ENCODE measurements at regions not wholly inside any gene's neighbourhood (a gene's known extent, or its start where the extent isn't known, plus 50 kb on each side); places are given as distances from the start of the nearest gene placed in this dataset.
"Not testable (repeated sequence)": the region's sequence is repeated elsewhere in the genome, so short reads cannot be mapped to it uniquely, and the experiment has no call there.

DNA sequence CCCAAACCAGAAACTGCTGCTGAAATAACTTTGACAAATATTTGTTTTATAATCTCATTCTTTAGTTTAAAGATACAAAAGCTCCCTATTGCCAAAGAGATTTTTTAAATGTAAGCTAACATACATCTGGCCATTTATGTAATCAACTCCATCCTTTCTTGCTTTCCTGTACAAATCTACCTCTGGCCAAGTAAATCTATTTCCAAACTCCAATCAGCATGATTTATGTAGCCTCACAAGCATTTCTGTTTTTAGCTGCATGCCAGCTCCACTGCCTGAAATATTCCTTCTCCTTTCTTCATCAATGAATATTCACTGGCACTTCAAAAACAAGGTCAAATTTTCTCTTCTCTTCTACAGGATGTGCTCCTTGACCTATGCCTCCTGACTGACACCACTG is 80.0 kb downstream of the SHOX2 start:
- DNase-seq, result no peak

DNA sequence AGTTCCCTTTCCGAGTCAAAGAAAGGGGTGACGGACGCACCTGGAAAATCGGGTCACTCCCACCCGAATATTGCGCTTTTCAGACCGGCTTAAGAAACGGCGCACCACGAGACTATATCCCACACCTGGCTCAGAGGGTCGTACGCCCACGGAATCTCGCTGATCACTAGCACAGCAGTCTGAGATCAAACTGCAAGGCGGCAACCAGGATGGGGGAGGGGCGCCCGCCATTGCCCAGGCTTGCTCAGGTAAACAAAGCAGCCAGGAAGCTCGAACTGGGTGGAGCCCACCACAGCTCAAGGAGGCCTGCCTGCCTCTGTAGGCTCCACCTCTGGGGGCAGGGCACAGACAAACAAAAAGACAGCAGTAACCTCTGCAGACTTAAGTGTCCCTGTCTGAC is 86.3 kb downstream of the SHOX2 start:
- not testable (repeated sequence) for DNase-seq

DNA sequence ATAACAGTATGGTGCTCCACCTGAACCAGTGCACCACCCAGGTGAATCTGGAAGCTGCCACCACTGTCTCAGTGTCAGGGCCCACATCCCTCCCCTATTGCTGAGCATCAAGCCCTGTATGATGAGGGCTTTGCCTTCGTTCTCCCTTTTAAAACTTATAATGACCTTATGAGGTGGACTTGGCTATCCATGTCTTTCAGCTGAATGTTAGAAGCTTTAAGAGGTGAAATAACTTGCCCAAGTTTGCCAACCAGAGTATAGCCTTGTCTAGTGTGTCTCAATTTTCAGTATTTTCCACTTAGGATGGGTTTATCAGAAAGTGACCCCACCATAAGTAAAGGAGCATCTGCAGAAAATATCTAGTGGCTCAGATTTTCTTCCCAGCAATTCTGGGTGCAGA is 87.8 kb downstream of the SHOX2 start:
- no peak for DNase-seq

DNA sequence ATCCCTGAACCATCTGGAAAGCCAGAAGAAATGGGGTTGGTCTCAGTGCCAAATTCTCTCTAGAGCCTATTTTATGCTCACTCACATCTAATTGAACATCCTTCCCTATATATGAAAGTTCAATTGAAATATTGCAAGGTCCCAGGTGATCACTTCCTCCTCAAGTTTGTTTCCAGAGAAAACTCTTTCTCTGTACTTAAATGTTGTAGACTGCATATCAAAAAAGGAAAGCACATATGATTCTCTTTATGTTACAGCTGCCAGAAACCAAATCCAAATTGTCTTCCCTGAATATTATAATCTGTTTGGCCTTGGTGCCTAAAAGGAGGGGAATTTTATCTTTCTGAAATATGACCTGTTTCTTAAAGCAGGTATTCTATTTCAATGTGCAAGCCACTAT is 93.3 kb downstream of the SHOX2 start:
- no peak for DNase-seq

DNA sequence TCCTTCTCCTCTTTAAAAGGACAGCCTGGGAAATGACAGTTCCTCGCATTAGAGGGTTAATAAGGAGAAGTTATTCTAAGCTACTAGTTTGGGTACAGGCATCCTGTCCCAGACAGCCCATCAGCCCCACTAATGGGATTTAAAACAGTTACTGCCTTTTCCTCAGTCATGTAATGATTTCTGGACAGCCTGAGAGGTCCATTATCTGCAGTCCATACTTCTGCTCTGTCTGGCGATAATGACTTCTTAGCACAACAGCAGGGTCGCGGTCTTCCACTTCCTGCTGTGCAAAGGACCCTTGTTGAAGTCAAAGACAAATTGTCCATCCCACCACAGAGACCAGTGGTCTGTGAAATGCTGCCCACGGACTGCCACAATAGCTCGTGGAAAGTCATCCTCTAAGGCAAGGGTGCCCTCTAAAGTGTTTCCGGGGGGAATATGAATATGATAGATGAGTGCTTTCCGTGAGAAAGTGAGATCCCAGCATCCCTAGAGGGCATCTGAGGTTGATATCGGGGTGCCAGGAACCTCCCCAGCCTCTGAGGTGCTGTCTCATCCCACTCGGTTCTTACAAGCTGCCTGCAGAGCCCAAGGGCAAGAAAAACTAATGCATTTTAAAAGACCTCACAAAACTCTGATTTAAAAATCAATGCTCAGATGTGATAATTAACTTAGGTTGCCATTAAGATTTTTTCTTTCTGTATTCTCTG is 100.7 kb downstream of the SHOX2 start:
- DNase-seq, result no peak

DNA sequence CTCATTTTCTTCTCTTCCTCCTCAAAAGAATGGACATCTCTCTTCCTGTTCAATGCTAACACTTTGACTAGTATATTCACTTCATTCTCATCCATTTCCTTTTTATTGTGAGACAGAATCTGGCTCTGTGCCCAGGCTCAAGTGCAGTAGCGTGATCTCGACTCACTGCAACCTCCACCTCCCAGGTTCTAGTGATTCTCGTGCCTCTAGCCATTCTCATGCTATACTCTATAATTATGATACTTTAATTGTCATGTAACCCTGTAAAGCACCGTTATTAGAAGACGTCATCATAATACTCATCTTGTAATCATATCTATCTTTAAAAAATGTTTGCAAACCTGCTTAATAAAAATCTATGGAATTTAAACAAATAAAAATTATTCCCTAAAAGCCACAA is 107.0 kb downstream of the SHOX2 start:
- peak; percentile 24 for DNase-seq

DNA sequence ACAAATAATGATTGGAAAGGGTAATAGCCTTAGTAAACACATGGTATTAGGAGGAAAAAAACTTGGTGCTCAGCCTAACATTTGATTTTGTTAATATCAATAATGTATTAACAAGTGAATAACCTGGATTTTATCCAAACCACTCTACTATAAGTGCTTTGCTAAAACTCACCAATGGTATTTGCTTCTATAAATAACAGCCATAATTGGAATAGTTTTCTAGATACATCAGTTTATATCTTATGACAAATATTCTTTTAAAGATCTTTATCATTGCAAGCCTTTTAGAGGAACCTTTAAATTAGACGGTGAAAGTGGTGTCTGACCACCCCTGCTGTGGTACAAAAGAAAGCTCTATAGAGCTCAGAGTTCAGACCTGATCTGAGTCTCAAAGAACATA is 123.9 kb downstream of the SHOX2 start:
- no peak for DNase-seq

DNA sequence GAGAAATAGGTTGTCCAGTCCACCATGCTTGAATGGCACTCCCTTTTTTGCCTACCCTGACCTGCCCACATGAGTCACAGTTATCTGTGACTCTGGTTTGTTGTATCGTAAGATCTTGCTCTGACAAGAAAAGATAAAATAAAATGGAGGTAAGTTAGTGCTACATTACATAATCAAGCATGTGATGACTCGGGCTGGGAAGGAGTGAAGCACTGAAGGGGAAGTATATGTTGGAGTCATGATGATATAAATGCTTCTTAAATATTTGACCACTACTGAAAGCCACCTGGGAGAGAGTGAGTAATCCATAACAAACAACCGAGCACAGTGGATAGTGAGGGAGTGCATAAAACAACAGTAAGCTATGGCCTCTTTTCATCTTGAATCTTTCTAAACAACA is 124.4 kb downstream of the SHOX2 start:
- DNase-seq, result no peak

DNA sequence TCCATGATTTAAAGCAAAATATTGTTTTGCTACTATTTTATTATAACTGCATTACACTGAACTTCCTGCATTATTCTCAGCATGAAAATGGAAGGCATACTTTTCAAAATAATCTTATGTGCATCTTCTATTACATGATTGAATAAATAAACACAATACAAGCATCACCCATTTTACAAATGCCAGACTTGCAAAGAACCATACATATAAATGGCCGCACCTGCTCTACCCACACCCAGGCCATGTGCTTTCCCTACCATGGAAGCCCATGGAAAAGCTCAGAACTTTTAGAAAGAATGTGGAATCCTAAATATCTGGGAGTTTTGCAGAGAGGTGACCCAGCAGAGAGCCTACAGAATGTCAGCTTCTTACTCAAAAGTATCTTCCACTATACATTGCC is 127.2 kb downstream of the SHOX2 start:
- DNase-seq, result no peak

DNA sequence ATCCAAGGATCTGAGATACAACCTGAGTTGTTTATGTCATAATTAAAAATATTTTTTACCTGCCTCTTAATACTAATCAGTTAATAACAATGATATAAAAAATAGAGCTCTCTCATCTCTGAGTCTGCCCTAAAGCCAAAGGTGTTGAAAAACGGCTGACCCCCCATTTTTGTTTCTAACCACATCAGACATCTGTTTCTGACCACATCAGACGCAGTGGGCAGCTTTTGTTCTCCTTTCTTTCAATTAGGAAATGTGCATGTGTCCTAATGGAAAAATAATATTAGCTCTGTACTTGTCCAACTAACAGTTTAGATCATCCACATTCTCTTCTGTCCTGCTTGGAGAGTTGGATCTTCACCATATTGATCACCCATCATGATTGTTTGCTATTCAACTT is 144.6 kb downstream of the SHOX2 start:
- no peak for DNase-seq

DNA sequence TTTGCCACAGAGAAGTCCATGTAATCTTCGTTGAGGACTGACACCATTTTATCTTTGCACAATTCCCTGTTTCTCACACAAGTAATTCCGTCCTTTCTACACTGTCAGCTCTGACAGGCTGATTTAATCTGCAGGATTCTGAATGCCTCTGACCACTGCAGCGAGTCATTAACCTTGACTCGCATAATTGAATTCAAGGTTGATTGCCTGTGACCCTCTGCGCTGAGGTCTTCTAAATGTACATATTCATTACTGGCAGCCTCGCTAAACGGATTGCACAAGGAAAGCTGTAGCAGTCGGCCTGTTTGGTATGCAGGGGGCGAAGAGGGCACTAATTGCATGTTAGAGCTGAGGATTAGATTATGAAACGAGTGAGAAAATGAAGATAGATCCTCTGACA is 147.8 kb downstream of the SHOX2 start:
- DNase-seq, result no peak

DNA sequence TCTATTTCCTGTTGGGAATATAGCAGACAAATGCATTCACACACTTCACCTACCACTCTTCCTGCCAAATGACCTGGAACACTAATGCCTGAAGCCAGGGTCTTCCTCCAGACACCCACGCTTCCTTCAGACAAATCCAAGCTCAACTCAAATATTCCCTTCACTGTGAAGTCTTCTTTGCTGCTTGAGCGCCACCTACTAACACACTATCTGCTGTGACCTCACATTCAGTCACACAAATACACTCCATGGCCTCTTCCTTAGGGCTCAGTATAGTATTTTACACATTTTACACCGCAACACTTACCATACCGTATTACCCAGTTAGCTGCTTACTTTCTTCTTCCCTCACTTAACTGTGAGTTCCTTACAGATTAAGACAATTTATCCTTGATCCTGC is 149.4 kb downstream of the SHOX2 start:
- DNase-seq, result no peak

DNA sequence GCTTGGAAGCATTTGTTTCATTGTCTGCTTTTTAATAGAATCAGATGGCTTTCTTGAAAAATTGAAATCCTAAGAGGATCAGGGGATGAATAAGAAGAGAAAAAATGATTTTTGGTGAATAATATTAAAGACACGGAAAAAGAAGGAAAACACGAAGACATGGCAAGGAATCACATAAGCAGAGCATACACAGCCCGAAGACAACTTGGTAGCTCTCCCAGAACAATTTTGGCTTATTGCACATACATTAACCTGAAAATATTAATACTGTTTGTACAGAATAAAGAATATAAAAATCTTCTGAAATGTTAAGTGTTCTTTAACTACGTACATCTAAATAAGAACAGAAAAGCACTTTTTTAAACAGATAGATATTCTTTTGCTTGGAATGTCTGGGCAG is 150.0 kb downstream of the SHOX2 start:
- DNase-seq, result no peak

DNA sequence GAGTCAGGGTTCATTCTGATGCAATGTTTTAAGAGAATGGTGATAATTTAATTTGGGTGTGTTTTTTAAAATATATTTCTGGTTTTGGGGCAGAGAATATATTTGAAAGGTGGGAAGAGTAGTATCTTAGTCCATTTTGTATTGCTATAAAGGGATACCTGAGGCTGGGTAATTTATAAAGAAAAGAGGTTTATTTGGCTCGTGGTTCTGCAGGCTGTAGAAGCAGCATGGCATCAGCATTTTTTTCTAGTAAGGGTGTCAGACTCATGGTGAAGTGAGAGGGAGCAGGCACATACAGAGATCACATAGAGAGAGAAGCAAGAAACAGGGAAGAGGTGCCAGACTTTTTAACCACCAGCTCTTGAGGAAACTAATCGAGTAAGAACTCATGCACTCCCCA is 152.7 kb downstream of the SHOX2 start:
- DNase-seq, result no peak

DNA sequence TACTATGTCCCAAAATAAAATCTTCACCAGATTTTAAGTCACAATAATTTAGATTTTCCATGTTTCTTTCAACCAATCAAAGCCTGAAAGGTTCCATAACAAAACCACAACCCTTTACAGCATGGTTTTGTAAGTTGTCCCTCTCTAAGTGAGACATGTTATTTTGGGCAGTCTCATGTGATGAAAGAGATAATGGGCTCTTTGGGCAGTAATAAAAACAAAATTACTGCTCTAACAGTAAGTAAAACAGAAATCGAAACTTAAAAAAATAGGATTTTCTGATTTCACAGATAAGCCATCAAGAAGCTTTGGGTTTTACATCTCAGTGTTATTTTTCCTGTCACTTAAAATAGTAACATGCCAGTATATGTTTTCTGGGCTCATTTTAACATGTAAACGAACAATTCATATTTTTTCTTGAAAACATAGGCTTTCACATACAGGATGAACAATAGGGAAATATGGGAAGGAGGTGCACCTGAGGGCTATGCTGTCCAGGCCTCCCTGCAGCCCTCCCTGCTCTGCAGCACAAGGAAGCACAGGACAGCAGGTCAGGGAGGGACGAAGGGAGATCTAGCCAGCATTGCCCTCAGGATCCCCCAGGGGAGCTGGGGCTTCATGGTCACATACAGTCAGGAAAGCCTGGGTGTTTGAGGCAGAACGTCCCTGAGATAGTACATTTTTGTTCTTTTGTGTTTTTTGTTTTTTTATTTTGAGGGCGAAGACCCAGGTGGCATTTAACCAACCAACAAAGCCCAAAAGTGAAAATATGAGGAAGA is 157.4 kb downstream of the SHOX2 start:
- DNase-seq, result no peak

DNA sequence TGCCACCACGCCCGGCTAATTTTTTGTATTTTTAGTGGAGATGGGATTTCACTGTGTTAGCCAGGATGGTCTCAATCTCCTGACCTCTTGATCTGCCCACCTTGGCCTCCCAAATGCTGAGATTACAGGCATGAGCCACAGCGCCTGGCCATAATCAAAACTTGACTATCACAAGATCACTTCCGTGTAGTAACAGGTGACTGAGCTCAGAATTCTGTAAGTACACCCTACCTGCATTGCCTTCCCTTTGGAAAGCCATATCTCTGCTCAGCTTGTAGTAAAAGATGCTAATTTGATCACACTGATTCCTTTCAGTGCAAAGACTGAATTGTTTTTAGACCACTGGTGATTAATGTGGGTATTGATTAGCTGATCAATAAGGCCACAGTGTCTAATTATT is 167.1 kb downstream of the SHOX2 start:
- DNase-seq, result no peak

DNA sequence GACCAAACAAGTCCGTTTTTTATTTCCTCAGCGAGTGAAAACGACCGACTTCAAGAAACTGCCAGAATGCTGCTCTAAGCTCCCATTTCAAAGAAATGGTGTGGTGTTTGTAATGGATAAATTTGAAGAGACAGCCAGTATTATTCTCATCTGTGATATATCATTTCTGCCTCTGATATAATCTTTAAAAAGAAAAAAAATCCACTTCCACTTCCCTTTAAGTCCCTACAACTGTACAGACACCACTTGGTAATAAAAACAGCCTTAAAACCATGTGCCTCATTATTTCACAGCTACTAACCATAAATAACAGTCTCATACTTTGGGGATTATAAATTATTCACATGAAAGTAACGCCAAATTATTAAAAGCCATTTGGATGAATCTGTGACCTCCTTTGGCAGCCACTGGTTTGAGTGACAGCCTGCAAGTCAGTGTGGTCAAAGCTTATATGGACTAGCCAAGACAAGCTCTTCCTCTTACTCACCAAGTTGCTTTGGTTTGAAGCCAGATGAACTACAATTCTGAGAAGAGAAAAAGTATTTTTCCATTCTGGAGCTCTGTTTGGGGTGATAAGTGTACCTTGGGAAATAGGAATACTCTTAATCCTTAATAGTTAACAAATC is 168.0 kb downstream of the SHOX2 start:
- no peak for DNase-seq

DNA sequence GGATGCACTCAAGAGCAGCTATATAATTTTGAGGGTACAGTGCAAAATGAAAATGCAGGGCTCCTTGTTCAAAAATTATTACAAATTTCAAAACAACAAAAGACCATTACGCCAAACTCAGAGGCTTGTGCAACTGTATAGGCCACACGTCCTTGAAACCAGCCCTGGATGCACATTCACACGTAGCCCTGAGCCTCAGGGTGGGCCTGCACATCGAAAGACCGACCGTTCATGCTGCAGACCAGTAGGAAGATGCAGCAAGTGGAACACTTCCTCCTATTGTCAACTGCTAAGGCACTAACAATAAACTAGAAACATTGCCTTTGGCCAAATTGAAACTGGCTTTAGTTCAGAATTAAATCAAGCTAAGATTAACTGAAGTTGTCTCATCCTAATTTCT is 174.7 kb downstream of the SHOX2 start:
- no peak for DNase-seq

DNA sequence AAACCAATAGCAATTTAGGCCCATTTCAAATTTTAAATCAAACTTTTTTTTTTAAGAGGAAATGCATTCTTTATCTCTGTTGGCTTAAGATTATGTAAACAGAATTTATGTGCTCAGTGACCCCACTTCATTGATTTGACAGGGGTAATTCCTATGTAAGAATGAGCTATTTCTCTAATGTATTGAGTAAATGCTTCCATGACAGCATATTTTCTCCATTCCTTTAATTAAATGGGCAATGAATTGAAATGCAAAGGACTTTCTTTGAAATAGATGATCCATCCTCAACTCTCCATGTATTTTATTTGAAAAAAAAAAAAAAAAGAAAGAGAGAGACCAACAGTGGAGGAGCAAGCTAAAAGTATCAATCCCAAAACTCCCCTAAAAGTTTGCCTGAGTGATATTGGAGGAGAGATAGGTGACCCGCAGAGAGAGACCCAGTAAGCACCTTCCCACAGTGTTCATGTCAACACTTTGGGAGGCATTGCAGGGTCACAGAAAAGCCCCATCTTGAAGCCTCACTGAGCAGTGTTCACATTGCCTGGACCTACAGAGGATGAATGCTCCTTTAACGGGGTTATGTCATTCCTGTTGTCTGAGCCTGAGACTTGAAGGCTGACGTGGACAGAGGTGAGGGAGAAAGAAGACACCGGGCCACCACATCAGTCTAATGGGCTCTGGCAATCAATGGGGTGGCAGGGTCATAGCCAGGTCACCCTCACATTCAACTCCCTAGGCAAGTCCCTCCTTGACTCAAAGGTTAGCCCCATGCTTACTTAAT is 176.0 kb downstream of the SHOX2 start:
- no peak for DNase-seq

DNA sequence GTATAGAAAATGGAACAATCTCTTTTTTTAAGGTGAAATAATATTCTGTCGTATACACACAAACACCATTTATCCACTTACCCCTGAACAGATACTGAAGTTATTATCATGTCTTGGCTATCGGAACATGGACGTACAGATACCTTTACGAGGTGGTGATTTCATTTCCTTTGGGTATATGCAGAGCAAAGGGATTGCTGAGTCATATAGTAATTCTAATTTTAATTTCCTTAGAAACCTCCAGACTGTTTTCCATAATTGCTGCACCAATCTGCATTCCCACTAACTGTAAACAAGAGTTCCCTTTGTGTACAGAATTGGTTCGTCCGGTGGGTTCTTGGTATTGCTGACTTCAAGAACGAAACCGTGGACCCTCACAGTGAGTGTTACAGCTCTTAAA is 179.4 kb downstream of the SHOX2 start:
- no peak for DNase-seq

DNA sequence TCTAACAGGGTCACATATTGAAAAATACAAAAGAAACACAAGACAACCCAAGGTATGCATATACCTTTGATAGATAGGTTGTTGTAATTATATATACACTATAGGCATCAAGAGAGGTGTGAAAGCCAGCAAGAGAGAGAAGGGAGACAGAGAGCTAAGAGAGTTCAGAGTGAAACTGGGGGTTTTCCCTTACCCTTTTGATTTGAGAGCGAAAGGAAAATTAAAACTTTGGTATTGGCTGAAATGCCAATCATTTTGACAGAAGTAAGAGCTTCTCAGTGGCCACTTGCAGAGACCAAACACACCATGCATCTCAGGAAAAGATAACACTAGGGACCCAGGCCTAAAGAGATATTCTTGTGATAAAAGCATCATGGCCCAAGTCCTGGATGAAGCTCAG is 183.6 kb downstream of the SHOX2 start:
- DNase-seq, result no peak

DNA sequence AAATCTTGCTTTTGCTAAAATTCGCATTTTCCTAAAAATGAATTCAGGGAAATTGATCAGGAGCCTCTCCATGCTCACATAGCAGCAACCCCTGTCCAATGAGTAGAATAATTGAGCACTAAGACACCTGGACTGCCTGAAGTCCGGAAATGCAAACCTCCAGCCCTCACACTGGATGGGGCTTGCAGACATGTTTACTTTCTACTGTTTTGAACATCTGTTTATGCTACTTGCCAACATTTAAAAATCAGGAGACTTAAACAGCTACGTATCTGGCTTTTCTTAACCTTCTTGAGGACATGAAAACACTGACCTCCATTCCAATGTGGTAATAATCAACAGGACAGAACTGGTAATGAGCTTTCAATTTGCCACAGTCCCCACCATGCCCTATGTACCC is 184.4 kb downstream of the SHOX2 start:
- no peak for DNase-seq

Data from NCI-H2227 treated with DMSO at 0.1 percent for 48 hours (cell line).